HEK293 (cell line): ENCODE measurements at regions not wholly inside any gene's neighbourhood (a gene's known extent, or its start where the extent isn't known, plus 50 kb on each side); places are given as distances from the start of the nearest gene placed in this dataset.

Experiments used
- CTCF ChIA-PET: fragments of 350-600 bp; formaldehyde crosslinking; extraction: SDS; loops from one replicate; lab custom pipeline; 2021; ENCODE audit warnings: antibody characterized with exemption; lab: Yijun Ruan, JAX
- POLR2A ChIA-PET: fragments of 300-600 bp; formaldehyde crosslinking; extraction: SDS; loops from one replicate; lab custom pipeline; 2020; ENCODE audit warnings: antibody characterized with exemption, inconsistent platforms; lab: Yijun Ruan, JAX
- H3K27ac ChIP-seq: fragments of 200-500 bp; sonication (Bioruptor generic); 2 replicates; pipeline ENCODE4 v1.5.1; 2014; ENCODE audit warnings: low read depth, low read length, control low read depth, inconsistent platforms; ENCODE audit errors: extremely low read depth
- H3K36me3 ChIP-seq, 2 experiments: fragments of 200-500 bp in 1 of 2; sonication (Bioruptor generic) in 1 of 2; 1 replicate in 1 of 2; 2 replicates in 1 of 2; pipeline ENCODE4 v1.5.1; 2014 to 2017; ENCODE audit warnings: inconsistent platforms in 2 of 2, low read length in 2 of 2; ENCODE audit not compliant: control insufficient read depth in 2 of 2, insufficient read depth in 1 of 2
- H3K4me1 ChIP-seq: fragments of 200-500 bp; sonication (Bioruptor generic); 2 replicates; pipeline ENCODE4 v1.5.1; 2014; ENCODE audit warnings: mild to moderate bottlenecking, low read length, inconsistent platforms; ENCODE audit not compliant: control insufficient read depth, insufficient read depth
- H3K4me3 ChIP-seq: 2 replicates; pipeline ENCODE4 v1.5.1; 2011; ENCODE audit warnings: low read depth, mild to moderate bottlenecking, control low read depth, low read length, moderate library complexity
- H3K9me3 ChIP-seq: fragments of 200-500 bp; sonication (Bioruptor generic); 2 replicates; pipeline ENCODE4 v1.5.1; 2014; ENCODE audit warnings: low read depth, low read length, inconsistent platforms; ENCODE audit not compliant: control insufficient read depth, insufficient read depth
- FEZF1 ChIP-seq: fragments of 450-650 bp; formaldehyde crosslinking; IDR thresholded peaks from 2 replicates; pipeline ENCODE4 v1.5.1; 2016; ENCODE audit warnings: missing biosample characterization, missing genetic modification characterization
- SP2 ChIP-seq: fragments of 450-650 bp; formaldehyde crosslinking; IDR thresholded peaks from 2 replicates; pipeline ENCODE4 v1.5.1; 2016; ENCODE audit warnings: missing biosample characterization, missing genetic modification characterization
- SP7 ChIP-seq: fragments of 450-650 bp; formaldehyde crosslinking; IDR thresholded peaks from 2 replicates; pipeline ENCODE4 v1.5.1; 2016; ENCODE audit warnings: missing biosample characterization, missing genetic modification characterization
- ZBTB11 ChIP-seq: fragments of 450-650 bp; formaldehyde crosslinking; conservative IDR thresholded peaks from 2 replicates; pipeline ENCODE4 v1.5.1; 2016; ENCODE audit warnings: low read depth, missing biosample characterization, missing genetic modification characterization
- ZBTB49 ChIP-seq: fragments of 450-650 bp; formaldehyde crosslinking; IDR thresholded peaks from 2 replicates; pipeline ENCODE4 v1.5.1; 2016; ENCODE audit warnings: missing biosample characterization, missing genetic modification characterization, low read depth
- ZNF133 ChIP-seq: fragments of 450-650 bp; formaldehyde crosslinking; IDR thresholded peaks from 2 replicates; pipeline ENCODE4 v1.5.1; 2016; ENCODE audit warnings: missing biosample characterization, missing genetic modification characterization
- ZNF157 ChIP-seq: fragments of 450-650 bp; formaldehyde crosslinking; IDR thresholded peaks from 2 replicates; pipeline ENCODE4 v1.5.1; 2016; ENCODE audit warnings: missing biosample characterization, missing genetic modification characterization
- ZNF175 ChIP-seq: fragments of 450-650 bp; formaldehyde crosslinking; IDR thresholded peaks from 2 replicates; pipeline ENCODE4 v1.5.1; 2016; ENCODE audit warnings: missing biosample characterization, missing genetic modification characterization
- ZNF19 ChIP-seq: fragments of 450-650 bp; formaldehyde crosslinking; IDR thresholded peaks from 2 replicates; pipeline ENCODE4; 2016; ENCODE audit warnings: missing biosample characterization, missing genetic modification characterization, low read depth
- ZNF211 ChIP-seq: fragments of 450-650 bp; formaldehyde crosslinking; IDR thresholded peaks from 2 replicates; pipeline ENCODE4 v1.5.1; 2016; ENCODE audit warnings: low read depth, missing biosample characterization, missing genetic modification characterization
- ZNF214 ChIP-seq: fragments of 450-650 bp; formaldehyde crosslinking; IDR thresholded peaks from 2 replicates; pipeline ENCODE4 v1.5.1; 2017; ENCODE audit warnings: missing biosample characterization, mild to moderate bottlenecking, missing genetic modification characterization, borderline replicate concordance
- ZNF280D ChIP-seq: fragments of 450-650 bp; formaldehyde crosslinking; IDR thresholded peaks from 2 replicates; pipeline ENCODE4 v1.5.1; 2016; ENCODE audit warnings: missing biosample characterization, missing genetic modification characterization
- ZNF302 ChIP-seq: fragments of 450-650 bp; formaldehyde crosslinking; IDR thresholded peaks from 2 replicates; pipeline ENCODE4 v1.5.1; 2016; ENCODE audit warnings: missing biosample characterization, missing genetic modification characterization, low read depth
- ZNF341 ChIP-seq: fragments of 450-650 bp; formaldehyde crosslinking; IDR thresholded peaks from 2 replicates; pipeline ENCODE4; 2016; ENCODE audit warnings: low read depth, missing biosample characterization, missing genetic modification characterization
- ZNF423 ChIP-seq: fragments of 450-650 bp; formaldehyde crosslinking; IDR thresholded peaks from 2 replicates; pipeline ENCODE4 v1.5.1; 2016; ENCODE audit warnings: missing biosample characterization, missing genetic modification characterization
- ZNF426 ChIP-seq: fragments of 450-650 bp; formaldehyde crosslinking; IDR thresholded peaks from 2 replicates; pipeline ENCODE4 v1.5.1; 2017; ENCODE audit warnings: missing biosample characterization, missing genetic modification characterization, mild to moderate bottlenecking, inconsistent platforms, moderate library complexity
- ZNF600 ChIP-seq: fragments of 450-650 bp; formaldehyde crosslinking; IDR thresholded peaks from 2 replicates; pipeline ENCODE4 v1.5.1; 2016; ENCODE audit warnings: missing biosample characterization, missing genetic modification characterization
- ZNF610 ChIP-seq: fragments of 450-650 bp; formaldehyde crosslinking; IDR thresholded peaks from 2 replicates; pipeline ENCODE4 v1.5.1; 2016; ENCODE audit warnings: missing biosample characterization, missing genetic modification characterization, borderline replicate concordance
- ZNF621 ChIP-seq: fragments of 450-650 bp; formaldehyde crosslinking; IDR thresholded peaks from 2 replicates; pipeline ENCODE4 v1.5.1; 2017; ENCODE audit warnings: missing biosample characterization, missing genetic modification characterization
- ZNF645 ChIP-seq: fragments of 450-650 bp; formaldehyde crosslinking; IDR thresholded peaks from 2 replicates; pipeline ENCODE4; 2016; ENCODE audit warnings: missing biosample characterization, missing genetic modification characterization
- ZNF791 ChIP-seq: fragments of 450-650 bp; formaldehyde crosslinking; IDR thresholded peaks from 2 replicates; pipeline ENCODE4 v1.5.1; 2016; ENCODE audit warnings: missing biosample characterization, missing genetic modification characterization

- TF ChIP-seq ZNF133 (tag by site-specific recombination) (no peak), ZNF341 (tag by site-specific recombination) (no peak), ZBTB49 (tag by site-specific recombination) (no peak), ZNF423 (no peak), ZNF211 (tag by site-specific recombination) (no peak), ZNF791 (tag by site-specific recombination) (no peak), SP2 (tag by site-specific recombination) (no peak)
Observed at GRCh38 chr6:90691823-90692222, 105.0 kb upstream of the MAP3K7 start (continued).

- no peak overlapping the region for H3K4me3 ChIP-seq
- no peaks in the 10 kb centered on the region for H3K9me3 ChIP-seq
- TF ChIP-seq SP7 (tag by site-specific recombination) (no peak), ZBTB11 (tag by site-specific recombination) (no peak), ZNF175 (tag by site-specific recombination) (no peak), ZNF645 (no peak), ZNF280D (no peak), ZNF621 (tag by site-specific recombination) (no peak), ZNF426 (tag by site-specific recombination) (no peak), ZNF600 (tag by site-specific recombination) (no peak), ZNF157 (tag by site-specific recombination) (no peak), ZNF19 (tag by site-specific recombination) (no peak), ZNF302 (tag by site-specific recombination) (no peak), ZNF610 (tag by site-specific recombination) (no peak), FEZF1 (tag by site-specific recombination) (no peak), ZNF214 (tag by site-specific recombination) (no peak)
- POLR2A ChIA-PET = no interaction called here
- no peaks in the 10 kb centered on the region for H3K36me3 ChIP-seq
- H3K27ac ChIP-seq = no peak overlapping the region
- no peaks in the 10 kb centered on the region for H3K4me1 ChIP-seq
- CTCF ChIA-PET = interaction anchor here (0.6 kb wide), 1 partner anchor 17 kb away, joined by 3 read pairs; no protein-coding TSS in a partner anchor
Observed at GRCh38 chr6:90689172-90689571, 102.3 kb upstream of the MAP3K7 start.
